WTC11 (cell line): ENCODE measurements at regions not wholly inside any gene's neighbourhood (a gene's known extent, or its start where the extent isn't known, plus 50 kb on each side); places are given as distances from the start of the nearest gene placed in this dataset.

ENCODE experiments used
- ATAC-seq: fragments of 200-7000 bp; cut with Tn5 transposase; 2 replicates; pipeline ENCODE4 v1.10.0; 2021; ENCODE audit warnings: mild to moderate bottlenecking, moderate library complexity
- CTCF ChIA-PET: fragments of 300-600 bp; sonication (Branson Sonifier 250); formaldehyde crosslinking; loops from one replicate; lab custom pipeline; 2021; ENCODE audit warnings: antibody characterized with exemption; lab: Charles Lee
- POLR2A ChIA-PET: fragments of 350-600 bp; sonication (Branson Sonifier 250); formaldehyde crosslinking; loops from one replicate; lab custom pipeline; 2021; ENCODE audit warnings: antibody characterized with exemption; lab: Charles Lee
- DNase-seq: peaks from one replicate; pipeline ENCODE4 v3.0.0; 2021; ENCODE audit warnings: low spot score
- H3K27ac Mint-ChIP-seq: 2 replicates; pipeline ENCODE4 v1.8.0; 2021; ENCODE audit warnings: mixed read lengths
- H3K27me3 Mint-ChIP-seq: 2 replicates; pipeline ENCODE4 v1.8.0; 2021; ENCODE audit warnings: low read depth, mild to moderate bottlenecking, moderate library complexity, mixed read lengths
- H3K36me3 Mint-ChIP-seq: 2 replicates; pipeline ENCODE4 v1.8.0; 2021; ENCODE audit warnings: mixed read lengths
- H3K4me1 Mint-ChIP-seq: 2 replicates; pipeline ENCODE4 v1.8.0; 2022; ENCODE audit warnings: mixed read lengths
- H3K4me3 Mint-ChIP-seq: 2 replicates; pipeline ENCODE4 v1.8.0; 2021; ENCODE audit warnings: mild to moderate bottlenecking, moderate library complexity, mixed read lengths
- H3K9me3 Mint-ChIP-seq: 2 replicates; pipeline ENCODE4 v1.8.0; 2021; ENCODE audit warnings: mixed read lengths
- ATF2 ChIP-seq: sonication (generic); formaldehyde crosslinking; IDR thresholded peaks from 2 replicates; pipeline ENCODE4 v1.8.1; 2022; ENCODE audit warnings: low read depth, missing genetic modification reagents, borderline replicate concordance
- ATF3 ChIP-seq: sonication (generic); formaldehyde crosslinking; conservative IDR thresholded peaks from 2 replicates; pipeline ENCODE4 v1.8.1; 2022; ENCODE audit warnings: mild to moderate bottlenecking, missing genetic modification reagents
- ATF6 ChIP-seq: sonication (generic); formaldehyde crosslinking; IDR thresholded peaks from 2 replicates; pipeline ENCODE4 v1.8.1; 2023; ENCODE audit warnings: mild to moderate bottlenecking, missing genetic modification reagents
- EMX1 ChIP-seq: fragments of 250-450 bp; sonication (Bioruptor Pico); IDR thresholded peaks from 2 replicates; pipeline ENCODE4 v1.8.0; 2021; ENCODE audit warnings: mild to moderate bottlenecking
- ETV6 ChIP-seq: sonication (generic); formaldehyde crosslinking; IDR thresholded peaks from 2 replicates; pipeline ENCODE4 v1.8.1; 2022; ENCODE audit warnings: mild to moderate bottlenecking, missing genetic modification reagents
- FOXP4 ChIP-seq: sonication (generic); formaldehyde crosslinking; IDR thresholded peaks from 2 replicates; pipeline ENCODE4 v1.8.0; 2022; ENCODE audit warnings: mild to moderate bottlenecking, missing genetic modification reagents
- GTF2I ChIP-seq: fragments of 250-450 bp; sonication (Bioruptor Pico); conservative IDR thresholded peaks from 2 replicates; pipeline ENCODE4 v1.4.0; 2021; ENCODE audit warnings: mild to moderate bottlenecking
- MXD4 ChIP-seq: fragments of 250-450 bp; sonication (Bioruptor Pico); IDR thresholded peaks from 2 replicates; pipeline ENCODE4 v1.8.0; 2021; ENCODE audit warnings: mild to moderate bottlenecking, moderate library complexity, borderline replicate concordance
- MYBL2 ChIP-seq: sonication (generic); formaldehyde crosslinking; IDR thresholded peaks from 2 replicates; pipeline ENCODE4 v1.8.1; 2023; ENCODE audit warnings: mild to moderate bottlenecking, moderate library complexity, missing genetic modification reagents
- NR3C1 ChIP-seq: sonication (generic); formaldehyde crosslinking; conservative IDR thresholded peaks from 2 replicates; pipeline ENCODE4 v1.8.1; 2023; ENCODE audit warnings: low read depth, mild to moderate bottlenecking, missing genetic modification reagents
- SMAD4 ChIP-seq: sonication (generic); formaldehyde crosslinking; IDR thresholded peaks from 2 replicates; pipeline ENCODE4 v1.8.0; 2022; ENCODE audit warnings: mild to moderate bottlenecking, missing genetic modification reagents
- SOX15 ChIP-seq: fragments of 250-450 bp; sonication (Bioruptor Pico); IDR thresholded peaks from 2 replicates; pipeline ENCODE4 v1.9.0; 2021; ENCODE audit warnings: mild to moderate bottlenecking
- STAT6 ChIP-seq: sonication (generic); formaldehyde crosslinking; conservative IDR thresholded peaks from 2 replicates; pipeline ENCODE4 v1.8.1; 2023; ENCODE audit warnings: mild to moderate bottlenecking, low read depth, missing genetic modification reagents, moderate library complexity
- ZNF416 ChIP-seq: fragments of 250-450 bp; sonication (Bioruptor Pico); IDR thresholded peaks from 2 replicates; pipeline ENCODE4 v1.9.0; 2021; ENCODE audit warnings: mild to moderate bottlenecking, inconsistent platforms
- ZSCAN18 ChIP-seq: fragments of 250-450 bp; sonication (Bioruptor Pico); IDR thresholded peaks from 2 replicates; pipeline ENCODE4 v2.1.2; 2022; ENCODE audit warnings: mild to moderate bottlenecking, moderate library complexity

- TF ChIP-seq NR3C1 (CRISPR knock-in tag) (no peak), MYBL2 (no peak), MXD4 (no peak), ATF2 (CRISPR knock-in tag) (no peak), ZSCAN18 (CRISPR knock-in tag) (no peak), ATF6 (CRISPR knock-in tag) (no peak), ATF3 (CRISPR knock-in tag) (no peak)
These were observed 147.6 kb upstream of the CCDC68 start (continued) for GRCh38 chr18:55106906-55107305.

- TF ChIP-seq ZNF416 (CRISPR knock-in tag) (no peak), EMX1 (CRISPR knock-in tag) (no peak), ETV6 (CRISPR knock-in tag) (no peak), STAT6 (CRISPR knock-in tag) (no peak), GTF2I (no peak), FOXP4 (CRISPR knock-in tag) (no peak)
- no peak overlapping the region for H3K4me3 Mint-ChIP-seq
- H3K27me3 Mint-ChIP-seq = peaks cover 12% of the 10 kb centered on the region; the same call in 1 of the 2 replicates
- no peak overlapping the region for H3K27ac Mint-ChIP-seq
- CTCF ChIA-PET = no interaction called here
- no peak for ATAC-seq
- no peaks in the 10 kb centered on the region for H3K36me3 Mint-ChIP-seq
- POLR2A ChIA-PET = no interaction called here
- H3K4me1 Mint-ChIP-seq = peaks cover 17% of the 10 kb centered on the region
- DNase-seq = no peak
- H3K9me3 Mint-ChIP-seq = peaks cover 6% of the 10 kb centered on the region
These were observed 147.2 kb upstream of the CCDC68 start for GRCh38 chr18:55106466-55106865.

- Mint-ChIP-seq H3K4me3 (no peak overlapping the region), H3K27ac (no peak overlapping the region), H3K27me3 (peaks cover 12% of the 10 kb centered on the region; the same call in 1 of the 2 replicates), H3K9me3 (peaks cover 6% of the 10 kb centered on the region), H3K4me1 (peaks cover 17% of the 10 kb centered on the region), H3K36me3 (no peaks in the 10 kb centered on the region)
- DNase-seq (no peak), ATAC-seq (no peak)
- POLR2A ChIA-PET = no interaction called here
- CTCF ChIA-PET = no interaction called here
- TF ChIP-seq SOX15 (CRISPR knock-in tag) (no peak), FOXP4 (CRISPR knock-in tag) (no peak), SMAD4 (CRISPR knock-in tag) (no peak)
These were observed 146.6 kb upstream of the CCDC68 start for GRCh38 chr18:55105873-55106272.
